ENCODE measurements at regions not wholly inside any gene's neighbourhood (a gene's known extent, or its start where the extent isn't known, plus 50 kb on each side); places are given as distances from the start of the nearest gene placed in this dataset.

DNA sequence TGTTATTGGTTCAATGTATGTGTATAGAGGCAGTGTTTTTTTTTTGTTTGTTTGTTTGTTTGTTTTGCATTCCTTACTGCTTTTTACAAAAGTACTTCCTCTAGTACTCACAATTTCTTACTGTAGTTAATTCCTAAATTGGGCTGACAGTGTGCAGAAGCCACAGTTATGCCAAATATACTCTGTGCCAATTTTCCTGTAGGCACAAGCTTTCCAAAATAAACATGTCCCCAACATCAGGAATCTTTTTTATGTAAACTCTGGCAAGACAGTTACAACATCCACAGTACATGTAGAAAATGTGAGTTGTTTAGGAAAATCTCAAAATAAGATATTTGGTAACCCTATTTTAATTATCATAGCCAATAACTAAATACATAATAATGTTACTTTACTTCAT, 161.6 kb upstream of the TSLP start:
- TF ChIP-seq TEAD4 (IDR thresholded peaks at IDR 0.05; ENCODE audit: borderline replicate concordance, insufficient read depth) (no peak), USF2 (IDR thresholded peaks at IDR 0.05; ENCODE audit: borderline replicate concordance, low read depth, low read length) (no peak), EZH2phosphoT487 (IDR thresholded peaks at IDR 0.05; ENCODE audit: borderline replicate concordance, low read depth) (no peak)
- TF ChIP-seq, protein P1, sequence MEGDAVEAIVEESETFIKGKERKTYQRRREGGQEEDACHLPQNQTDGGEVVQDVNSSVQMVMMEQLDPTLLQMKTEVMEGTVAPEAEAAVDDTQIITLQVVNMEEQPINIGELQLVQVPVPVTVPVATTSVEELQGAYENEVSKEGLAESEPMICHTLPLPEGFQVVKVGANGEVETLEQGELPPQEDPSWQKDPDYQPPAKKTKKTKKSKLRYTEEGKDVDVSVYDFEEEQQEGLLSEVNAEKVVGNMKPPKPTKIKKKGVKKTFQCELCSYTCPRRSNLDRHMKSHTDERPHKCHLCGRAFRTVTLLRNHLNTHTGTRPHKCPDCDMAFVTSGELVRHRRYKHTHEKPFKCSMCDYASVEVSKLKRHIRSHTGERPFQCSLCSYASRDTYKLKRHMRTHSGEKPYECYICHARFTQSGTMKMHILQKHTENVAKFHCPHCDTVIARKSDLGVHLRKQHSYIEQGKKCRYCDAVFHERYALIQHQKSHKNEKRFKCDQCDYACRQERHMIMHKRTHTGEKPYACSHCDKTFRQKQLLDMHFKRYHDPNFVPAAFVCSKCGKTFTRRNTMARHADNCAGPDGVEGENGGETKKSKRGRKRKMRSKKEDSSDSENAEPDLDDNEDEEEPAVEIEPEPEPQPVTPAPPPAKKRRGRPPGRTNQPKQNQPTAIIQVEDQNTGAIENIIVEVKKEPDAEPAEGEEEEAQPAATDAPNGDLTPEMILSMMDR (IDR thresholded peaks at IDR 0.05), result no peak

Data from SK-N-SH (cell line).